Endothelial cell of umbilical vein (primary cell): ENCODE measurements at regions not wholly inside any gene's neighbourhood (a gene's known extent, or its start where the extent isn't known, plus 50 kb on each side); places are given as distances from the start of the nearest gene placed in this dataset.

Experiments used
- BruUV-seq: library from RNA; stranded (reverse); fragments of 400-500 nt; replicated peaks from 2 replicates; lab custom pipeline; 2021; lab: Mats Ljungman, UMichigan
- CTCF ChIA-PET: fragments of 300-600, 350-600 bp; sonication (Branson Sonifier 250); formaldehyde crosslinking; loops from one replicate; lab custom pipeline; 2021; ENCODE audit warnings: antibody characterized with exemption, inconsistent platforms; lab: Charles Lee
- POLR2A ChIA-PET: fragments of 300-600, 350-600 bp; sonication (Branson Sonifier 250); formaldehyde crosslinking; loops from one replicate; lab custom pipeline; 2021; ENCODE audit warnings: antibody characterized with exemption, inconsistent platforms; lab: Charles Lee
- DNase-seq: peaks from one replicate; pipeline ENCODE4 v3.0.0-alpha.2; 2011; ENCODE audit warnings: low read depth, low spot score
- FAIRE-seq: peaks from 2 replicates; lab custom pipeline; 2011; peaks lifted over from hg19 to GRCh38; lab: Jason Lieb, UNC
- H2AFZ ChIP-seq: 2 replicates; pipeline ENCODE4 v1.6.0; 2012; ENCODE audit warnings: low read depth, low read length, control low read depth, inconsistent platforms
- H3K27ac ChIP-seq: 2 replicates; pipeline ENCODE4 v1.5.1; 2011; ENCODE audit warnings: low read depth, mild to moderate bottlenecking, control low read depth, low read length, moderate library complexity; ENCODE audit not compliant: insufficient read depth
- H3K27me3 ChIP-seq, 2 experiments: 2 replicates each; pipeline versions ENCODE4 v1.6.0 to v1.6.1; 2011; ENCODE audit warnings: low read length in 2 of 2, mixed read lengths in 1 of 2; ENCODE audit not compliant: control insufficient read depth in 2 of 2, insufficient read depth in 2 of 2
- H3K36me3 ChIP-seq, 2 experiments: 2 replicates in 1 of 2; 3 replicates in 1 of 2; pipeline ENCODE4 v1.5.1; 2011; ENCODE audit warnings: low read length in 2 of 2, mild to moderate bottlenecking in 1 of 2, moderate library complexity in 1 of 2; ENCODE audit not compliant: control insufficient read depth in 2 of 2, insufficient read depth in 2 of 2; ENCODE audit errors: extremely low read depth in 1 of 2
- H3K4me1 ChIP-seq: 3 replicates; pipeline ENCODE4 v1.5.1; 2011; ENCODE audit warnings: mild to moderate bottlenecking, low read length; ENCODE audit not compliant: control insufficient read depth, insufficient read depth; ENCODE audit errors: extremely low read depth
- H3K4me2 ChIP-seq: 2 replicates; pipeline ENCODE4 v1.6.1; 2011; ENCODE audit warnings: low read length, control low read depth, mixed read lengths; ENCODE audit not compliant: insufficient read depth
- H3K4me3 ChIP-seq, 3 experiments: fragments of 200-600 bp in 1 of 3; sonication (generic), shearing (Covaris generic) in 1 of 3; replicated peaks in 1 of 3; 2 replicates each; pipeline ENCODE4 v1.5.1; 2011 to 2016; ENCODE audit warnings: control low read depth in 3 of 3, low read length in 3 of 3, mild to moderate bottlenecking in 2 of 3, inconsistent platforms in 1 of 3, low read depth in 1 of 3, moderate library complexity in 1 of 3; ENCODE audit not compliant: insufficient read depth in 1 of 3
- H3K79me2 ChIP-seq: 2 replicates; pipeline ENCODE4 v1.6.0; 2012; ENCODE audit warnings: low read length, inconsistent platforms; ENCODE audit not compliant: control insufficient read depth, insufficient read depth
- H3K9ac ChIP-seq: replicated peaks from 2 replicates; pipeline ENCODE3; 2011; ENCODE audit warnings: low read length, control low read depth; ENCODE audit not compliant: insufficient read depth; ENCODE audit errors: extremely low read depth
- H3K9me1 ChIP-seq: replicated peaks from 3 replicates; pipeline ENCODE4 v1.6.0; 2011; ENCODE audit warnings: mild to moderate bottlenecking, low read length; ENCODE audit not compliant: control insufficient read depth, insufficient read depth; ENCODE audit errors: extremely low read depth
- H3K9me3 ChIP-seq: replicated peaks from 2 replicates; pipeline ENCODE4 v1.5.1; 2012; ENCODE audit warnings: low read length, inconsistent platforms; ENCODE audit not compliant: control insufficient read depth, insufficient read depth
- H4K20me1 ChIP-seq: replicated peaks from 2 replicates; pipeline ENCODE3; 2011; ENCODE audit warnings: mild to moderate bottlenecking, low read length; ENCODE audit not compliant: control insufficient read depth, insufficient read depth; ENCODE audit errors: extremely low read depth
- CTCF ChIP-seq, 2 donors: IDR thresholded peaks; 1 replicate in 1 of 2; 2 replicates in 1 of 2; pipeline ENCODE4 v1.5.1; 2011; ENCODE audit warnings: low read length in 2 of 2, mild to moderate bottlenecking in 2 of 2, moderate library complexity in 2 of 2, control low read depth in 1 of 2, inconsistent platforms in 1 of 2, low read depth in 1 of 2; ENCODE audit not compliant: insufficient read depth in 1 of 2; ENCODE audit errors: extremely low read depth in 1 of 2
- EZH2 ChIP-seq: IDR thresholded peaks from 2 replicates; pipeline ENCODE4 v1.6.1; 2012; ENCODE audit warnings: borderline replicate concordance, low read depth, mild to moderate bottlenecking, moderate library complexity, low read length, inconsistent platforms; ENCODE audit not compliant: severe bottlenecking
- FOS ChIP-seq: IDR thresholded peaks from 2 replicates; pipeline ENCODE4 v1.6.1; 2011; ENCODE audit warnings: mild to moderate bottlenecking, low read length, moderate library complexity, borderline replicate concordance; ENCODE audit not compliant: insufficient read depth
- GATA2 ChIP-seq: IDR thresholded peaks from 2 replicates; pipeline ENCODE4 v1.7.0; 2011; ENCODE audit warnings: low read depth, mild to moderate bottlenecking, moderate library complexity, mixed read lengths, low read length; ENCODE audit not compliant: insufficient read length, insufficient read depth
- MAX ChIP-seq: IDR thresholded peaks from 2 replicates; pipeline ENCODE4 v1.6.1; 2011; ENCODE audit not compliant: insufficient read depth, insufficient read length
- POLR2A ChIP-seq: IDR thresholded peaks from 2 replicates; pipeline ENCODE4 v1.6.1; 2012; ENCODE audit warnings: low read depth, mild to moderate bottlenecking, control low read depth, low read length
- POLR2AphosphoS5 ChIP-seq: IDR thresholded peaks from 2 replicates; pipeline ENCODE4 v1.6.1; 2012; ENCODE audit warnings: low read depth, mild to moderate bottlenecking, control low read depth, low read length, moderate library complexity; ENCODE audit not compliant: insufficient read depth
- dilution Hi-C: fragments of 300-500 bp; cut with MboI; formaldehyde crosslinking; loops from one replicate; pipeline ENCODE4 v1.15.0; 2019; ENCODE audit warnings: low sequenced_read_pairs; ENCODE audit not compliant: extremely low pct_ligation_motif_present
- intact Hi-C: fragments of 100-400 bp; cut with micrococcal nuclease; formaldehyde crosslinking; loops from one replicate; pipeline ENCODE4 v1.10.0; 2022

GRCh38 chr13:31043957-31044356 lies 111.5 kb downstream of the TEX26 start:
- dilution Hi-C loops: no loop called here
- FAIRE-seq: no peak
- TF ChIP-seq FOS (no peak), MAX (no peak), CTCF (IDR thresholded peaks at IDR 0.05; ENCODE audit: extremely low read depth in 1 of 2, insufficient read depth in 1 of 2, low read depth in 1 of 2, low read length in 2 of 2) (peak in 1 of 2 donors; percentile 44), EZH2 (no peak), POLR2A (no peak), POLR2AphosphoS5 (no peak), GATA2 (no peak)
- Histone ChIP-seq H2AFZ (no peak overlapping the region), H3K9me3 (no peaks in the 10 kb centered on the region), H3K9ac (no peak overlapping the region), H3K27me3 (no peaks in the 10 kb centered on the region), H4K20me1 (no peaks in the 10 kb centered on the region), H3K4me1 (peaks cover 34% of the 10 kb centered on the region), H3K27ac (no peak overlapping the region), H3K9me1 (no peaks in the 10 kb centered on the region), H3K36me3 (no peaks in the 10 kb centered on the region), H3K4me2 (no peak overlapping the region), H3K4me3 (no peak overlapping the region), H3K79me2 (no peaks in the 10 kb centered on the region)
- intact Hi-C loops: loop anchor here (1.0 to 10.0 kb wide), 10 partner anchors 47 to 912 kb away; partner anchors contain the start of genes MEDAG, UBE2L5 and USPL1
- DNase-seq: no peak
- no TSS peak for BruUV-seq
- CTCF ChIA-PET: interaction anchor here (0.6 to 3.5 kb wide), 39 partner anchors 9 to 911 kb away, joined by 3 to 37 read pairs (median 5); no protein-coding TSS in a partner anchor
- POLR2A ChIA-PET: no interaction called here
